Thoracic aorta (tissue), 2 donors: ENCODE measurements at regions not wholly inside any gene's neighbourhood (a gene's known extent, or its start where the extent isn't known, plus 50 kb on each side); places are given as distances from the start of the nearest gene placed in this dataset.

Source experiments
- ATAC-seq: fragments of 150-250 bp; one replicate; pipeline ENCODE4 v1.8.0; 2017; ENCODE audit warnings: low read depth; ENCODE audit not compliant: insufficient number of reproducible peaks, low FRiP score
- DNase-seq: peaks from one replicate; pipeline ENCODE4 v3.0.0-alpha.2; 2020; ENCODE audit warnings: low spot score
- H3K27ac ChIP-seq, 2 donors: fragments of 200-600 bp; sonication (generic); 1 replicate in 1 of 2; 2 replicates in 1 of 2; pipeline ENCODE4 v1.5.1; 2016; ENCODE audit warnings: mild to moderate bottlenecking in 2 of 2, moderate library complexity in 2 of 2
- H3K27me3 ChIP-seq: fragments of 200-600 bp; sonication (generic); replicated peaks from 2 replicates; pipeline ENCODE4 v1.6.0; 2016; ENCODE audit warnings: mild to moderate bottlenecking; ENCODE audit not compliant: insufficient read depth
- H3K36me3 ChIP-seq: fragments of 200-600 bp; sonication (generic); one replicate; pipeline ENCODE4 v1.5.1; 2016
- H3K4me1 ChIP-seq, 2 donors: fragments of 200-600 bp; sonication (generic); 1 replicate in 1 of 2; 2 replicates in 1 of 2; pipeline versions ENCODE4 v1.5.1 to v1.6.0; 2016; ENCODE audit warnings: low read depth in 2 of 2, mild to moderate bottlenecking in 1 of 2; ENCODE audit not compliant: control insufficient read depth in 1 of 2
- H3K4me3 ChIP-seq: fragments of 200-600 bp; sonication (generic); 2 replicates; pipeline ENCODE4 v1.5.1; 2016; ENCODE audit warnings: mild to moderate bottlenecking
- H3K9me3 ChIP-seq: fragments of 200-600 bp; sonication (generic); 2 replicates; pipeline ENCODE4 v1.5.1; 2016
- CTCF ChIP-seq: fragments of 200-600 bp; sonication (generic); IDR thresholded peaks from one replicate; pipeline ENCODE4 v1.5.1; 2019; ENCODE audit warnings: antibody characterized with exemption

DNA sequence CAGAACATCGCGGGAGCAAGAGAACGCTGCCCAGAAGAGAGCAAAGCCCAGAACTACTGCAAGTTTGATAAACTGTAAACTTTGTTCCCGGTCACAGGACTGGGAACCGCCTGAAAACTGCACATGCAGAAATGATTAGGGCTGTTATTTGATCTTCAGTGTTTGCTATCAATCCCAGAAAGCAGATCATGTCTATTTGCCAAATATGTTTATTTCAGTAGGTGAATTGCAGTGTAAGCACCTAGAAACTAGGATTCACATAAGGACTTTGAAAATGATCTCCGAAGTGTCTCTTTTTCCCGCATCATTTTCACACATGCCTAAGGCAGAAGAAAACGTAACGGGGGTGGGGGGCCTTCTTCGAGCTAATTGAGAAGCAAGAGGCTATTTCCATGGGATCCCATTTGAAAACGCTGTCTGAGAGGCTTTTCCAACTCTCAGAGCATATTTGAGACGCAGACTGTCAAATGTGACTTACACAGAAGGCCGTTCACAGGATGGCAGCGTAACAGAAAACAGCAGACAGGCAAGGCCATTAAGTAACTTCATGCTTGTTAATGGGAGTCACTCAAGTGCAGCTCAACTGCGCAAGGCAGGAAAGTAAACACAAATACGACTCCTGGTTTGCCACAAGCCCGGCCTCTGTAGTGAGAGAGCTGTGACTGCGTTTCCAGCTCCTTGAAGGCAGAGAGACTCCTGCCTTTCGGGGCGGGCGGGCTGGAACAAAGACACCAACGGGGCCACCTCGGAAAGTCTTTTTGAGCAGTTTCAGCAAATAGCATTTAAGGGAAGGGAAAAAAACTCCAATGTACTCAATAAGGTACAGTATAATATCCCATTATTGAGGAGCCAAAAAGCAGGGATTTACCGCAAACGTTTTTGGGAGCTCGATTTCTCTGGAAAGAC lies 144.7 kb upstream of the ZNF217 start:
- Histone ChIP-seq H3K27ac (no peak overlapping the region), H3K27me3 (no peaks in the 10 kb centered on the region), H3K36me3 (no peaks in the 10 kb centered on the region), H3K9me3 (no peaks in the 10 kb centered on the region), H3K4me3 (no peak overlapping the region), H3K4me1 (peaks cover 4 to 6% of the 10 kb centered on the region in 2 donors)
- no peak for ATAC-seq
- no peak for TF ChIP-seq CTCF
- DNase-seq, result no peak

DNA sequence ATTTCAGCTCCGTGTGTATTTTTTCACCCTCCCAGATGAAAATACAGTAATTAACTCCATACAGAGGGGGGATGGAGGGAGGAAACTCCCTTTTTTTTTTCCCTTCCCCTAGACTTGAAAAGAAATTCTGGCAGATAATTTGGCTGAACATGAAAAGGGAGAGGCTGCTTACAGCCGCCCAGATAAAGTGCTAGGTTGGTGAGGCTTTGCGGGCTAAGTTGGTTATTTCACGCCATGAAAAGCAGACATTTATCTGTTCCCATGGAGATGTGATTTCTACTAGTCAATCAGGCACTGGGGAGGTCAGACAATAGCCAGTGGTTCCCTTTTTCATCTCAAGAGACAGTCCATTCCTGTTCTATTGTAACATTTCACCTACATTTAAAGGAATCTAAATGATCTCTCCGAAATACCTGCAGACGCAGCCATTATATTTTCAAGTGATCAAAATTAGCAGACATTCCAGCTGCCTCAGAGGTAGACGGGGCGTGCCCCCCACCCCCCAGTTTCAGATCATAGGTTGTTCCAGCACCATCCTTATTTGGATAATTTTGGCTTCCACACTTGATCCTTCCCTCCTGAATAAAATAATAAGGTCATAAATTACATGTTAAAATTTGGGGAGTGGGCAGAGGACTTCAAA lies 143.9 kb upstream of the ZNF217 start:
- peaks cover 4 to 6% of the 10 kb centered on the region in 2 donors for H3K4me1 ChIP-seq
- no peak for ATAC-seq
- no peaks in the 10 kb centered on the region for H3K9me3 ChIP-seq
- no peak for TF ChIP-seq CTCF
- H3K27me3 ChIP-seq, result no peaks in the 10 kb centered on the region
- DNase-seq, result no peak
- no peaks in the 10 kb centered on the region for H3K36me3 ChIP-seq
- H3K27ac ChIP-seq, result no peak overlapping the region
- peak overlapping the region; percentile 3 for H3K4me3 ChIP-seq

DNA sequence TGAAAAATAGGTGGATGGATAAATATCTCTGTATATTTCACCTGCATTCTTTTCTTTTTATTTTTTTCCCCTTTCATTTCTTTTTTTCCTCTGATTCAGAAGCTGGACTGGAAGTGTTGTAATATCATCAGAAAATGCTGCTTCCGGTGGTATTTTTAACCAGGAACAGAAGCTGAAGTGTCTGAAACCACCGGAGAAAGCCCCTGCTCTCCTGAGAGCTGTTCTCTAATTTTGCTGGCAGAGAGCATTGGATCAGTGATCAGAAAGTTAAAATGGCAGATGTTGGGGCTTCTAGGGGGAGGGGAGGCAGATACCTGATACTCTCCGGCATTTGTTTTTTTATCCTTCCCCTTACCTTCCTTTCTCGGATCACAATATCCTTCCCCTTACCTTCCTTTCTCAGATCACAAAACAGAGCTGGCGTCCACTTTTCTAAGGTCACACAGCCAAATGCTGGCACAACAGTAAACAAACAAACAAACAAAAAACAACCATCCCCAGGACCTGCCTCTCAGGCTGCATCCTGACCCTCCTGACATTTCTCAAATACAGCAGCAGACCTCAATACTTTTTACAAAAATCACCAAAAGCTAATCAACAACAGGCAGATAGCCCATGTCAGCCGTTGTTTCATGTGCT lies 143.2 kb upstream of the ZNF217 start:
- H3K27me3 ChIP-seq, result no peaks in the 10 kb centered on the region
- no peak for ATAC-seq
- no peaks in the 10 kb centered on the region for H3K9me3 ChIP-seq
- DNase-seq, result no peak
- H3K36me3 ChIP-seq, result no peaks in the 10 kb centered on the region
- H3K4me1 ChIP-seq, result peaks cover 4 to 6% of the 10 kb centered on the region in 2 donors
- H3K27ac ChIP-seq, result no peak overlapping the region
- H3K4me3 ChIP-seq, result peak overlapping the region; percentile 3
- no peak for TF ChIP-seq CTCF

- Histone ChIP-seq H3K9me3 (no peaks in the 10 kb centered on the region), H3K36me3 (no peaks in the 10 kb centered on the region), H3K27ac (no peak overlapping the region), H3K4me3 (peak overlapping the region; percentile 3), H3K4me1 (peaks cover 4 to 6% of the 10 kb centered on the region in 2 donors), H3K27me3 (no peaks in the 10 kb centered on the region)
- no peak for TF ChIP-seq CTCF
- no peak for ATAC-seq
- no peak for DNase-seq
Measured at GRCh38 chr20:53736122-53736756, 142.6 kb upstream of the ZNF217 start.
